ENCODE measurements at regions not wholly inside any gene's neighbourhood (a gene's known extent, or its start where the extent isn't known, plus 50 kb on each side); places are given as distances from the start of the nearest gene placed in this dataset.
"Not testable (repeated sequence)": the region's sequence is repeated elsewhere in the genome, so short reads cannot be mapped to it uniquely, and the experiment has no call there.

DNA sequence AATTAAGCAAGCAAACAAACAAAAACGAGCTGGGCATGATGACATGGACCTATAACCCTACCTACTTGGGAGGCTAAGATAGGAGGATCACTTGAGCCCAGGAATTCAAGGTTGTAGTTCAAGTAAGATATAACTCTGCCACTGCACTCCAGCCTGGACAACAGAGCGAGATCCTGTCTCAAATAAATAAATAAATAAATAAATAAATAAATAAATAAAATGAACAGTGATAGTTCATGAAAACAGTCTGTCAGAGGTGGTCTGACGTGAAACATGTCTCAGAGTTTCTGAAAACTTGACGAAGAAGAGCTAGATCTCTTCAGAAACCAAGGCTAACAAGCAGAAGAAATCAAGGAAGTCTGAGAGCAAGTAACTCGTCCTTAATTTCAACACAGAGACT, 188.8 kb upstream of the GPC6 start:
- Histone ChIP-seq H2BK5ac (ENCODE audit: low read length) (no peak overlapping the region), H3K27ac (replicated peaks; ENCODE audit: low read length) (no peak overlapping the region), H3K18ac (ENCODE audit: low read length) (no peak overlapping the region), H3K23ac (ENCODE audit: low read depth, low read length, poor library complexity) (no peak overlapping the region), H3K14ac (ENCODE audit: low read length) (no peak overlapping the region), H2BK15ac (ENCODE audit: low read length) (no peak overlapping the region), H4K91ac (ENCODE audit: low read depth, low read length, poor library complexity) (no peak overlapping the region), H3K9ac (ENCODE audit: low read depth, low read length, poor library complexity) (no peak overlapping the region), H2AK5ac (ENCODE audit: low read depth, low read length) (no peak overlapping the region), H3K27me3 (ENCODE audit: control insufficient read depth in 3 of 3, insufficient read depth in 3 of 3, low read depth in 1 of 3, low read length in 3 of 3) (no peaks in the 10 kb centered on the region), H4K8ac (ENCODE audit: low read depth, low read length) (no peak overlapping the region), H3K4me2 (ENCODE audit: insufficient read depth, low read length, poor library complexity, severe bottlenecking) (no peak overlapping the region), H3K4me3 (ENCODE audit: low read length in 2 of 2) (no peak overlapping the region), H3K4ac (ENCODE audit: low read length) (no peak overlapping the region), H3K79me1 (ENCODE audit: low read depth, low read length) (no peaks in the 10 kb centered on the region), H3K36me3 (replicated peaks in 1 of 2; ENCODE audit: control insufficient read depth in 2 of 2, insufficient read depth in 2 of 2, low read length in 2 of 2) (no peaks in the 10 kb centered on the region), H2BK12ac (ENCODE audit: low read length) (no peak overlapping the region), H2AFZ (ENCODE audit: low read length) (no peak overlapping the region), H3K9me3 (replicated peaks in 1 of 2; ENCODE audit: control insufficient read depth in 2 of 2, insufficient read depth in 1 of 2, low read depth in 1 of 2, low read length in 2 of 2) (no peaks in the 10 kb centered on the region), H3K4me1 (ENCODE audit: control insufficient read depth in 2 of 2, insufficient read depth in 1 of 2, low read depth in 1 of 2, low read length in 2 of 2) (no peaks in the 10 kb centered on the region), H2BK120ac (ENCODE audit: low read depth, low read length) (no peak overlapping the region)
- DNase-seq (ENCODE audit: low spot score), result no peak
- no CpG with 5 or more reads among the region's 5 CpGs for WGBS, 2 donors (ENCODE audit: extremely low coverage in 2 of 2, insufficient read length in 2 of 2, insufficient replicate concordance in 1 of 2)

DNA sequence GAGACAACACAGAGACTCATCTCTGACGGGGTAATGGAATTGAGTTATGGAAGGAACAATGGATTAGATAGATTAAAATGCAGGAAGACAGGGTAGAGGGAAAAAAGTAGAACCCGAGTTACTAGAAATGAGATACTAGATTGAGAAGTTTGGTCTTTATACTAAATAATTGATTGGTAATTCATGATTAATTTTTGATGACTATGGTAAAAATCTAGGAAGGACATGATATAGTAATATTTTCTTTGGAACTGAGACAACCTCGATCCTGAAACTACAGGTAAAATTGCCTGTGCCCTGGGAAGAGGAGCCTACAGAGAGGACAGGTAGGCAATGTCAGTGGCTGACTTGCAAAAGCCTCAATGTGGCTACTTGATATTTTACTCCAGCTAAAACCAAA, 188.4 kb upstream of the GPC6 start:
- Histone ChIP-seq H3K4me1 (ENCODE audit: control insufficient read depth in 2 of 2, insufficient read depth in 1 of 2, low read depth in 1 of 2, low read length in 2 of 2) (no peaks in the 10 kb centered on the region), H2BK120ac (ENCODE audit: low read depth, low read length) (no peak overlapping the region), H3K18ac (ENCODE audit: low read length) (no peak overlapping the region), H3K14ac (ENCODE audit: low read length) (no peak overlapping the region), H2AK5ac (ENCODE audit: low read depth, low read length) (no peak overlapping the region), H4K8ac (ENCODE audit: low read depth, low read length) (no peak overlapping the region), H2BK12ac (ENCODE audit: low read length) (no peak overlapping the region), H3K27ac (replicated peaks; ENCODE audit: low read length) (no peak overlapping the region), H3K9me3 (replicated peaks in 1 of 2; ENCODE audit: control insufficient read depth in 2 of 2, insufficient read depth in 1 of 2, low read depth in 1 of 2, low read length in 2 of 2) (no peaks in the 10 kb centered on the region), H4K91ac (ENCODE audit: low read depth, low read length, poor library complexity) (no peak overlapping the region), H3K4me3 (ENCODE audit: low read length in 2 of 2) (no peak overlapping the region), H2BK5ac (ENCODE audit: low read length) (no peak overlapping the region), H3K23ac (ENCODE audit: low read depth, low read length, poor library complexity) (no peak overlapping the region), H2AFZ (ENCODE audit: low read length) (no peak overlapping the region), H3K27me3 (ENCODE audit: control insufficient read depth in 3 of 3, insufficient read depth in 3 of 3, low read depth in 1 of 3, low read length in 3 of 3) (no peaks in the 10 kb centered on the region), H3K4me2 (ENCODE audit: insufficient read depth, low read length, poor library complexity, severe bottlenecking) (no peak overlapping the region), H3K4ac (ENCODE audit: low read length) (no peak overlapping the region), H3K9ac (ENCODE audit: low read depth, low read length, poor library complexity) (no peak overlapping the region), H3K36me3 (replicated peaks in 1 of 2; ENCODE audit: control insufficient read depth in 2 of 2, insufficient read depth in 2 of 2, low read length in 2 of 2) (no peaks in the 10 kb centered on the region), H2BK15ac (ENCODE audit: low read length) (no peak overlapping the region), H3K79me1 (ENCODE audit: low read depth, low read length) (no peaks in the 10 kb centered on the region)
- no CpG with 5 or more reads among the region's 3 CpGs for WGBS, 2 donors (ENCODE audit: extremely low coverage in 2 of 2, insufficient read length in 2 of 2, insufficient replicate concordance in 1 of 2)
- DNase-seq (ENCODE audit: low spot score), result no peak

DNA sequence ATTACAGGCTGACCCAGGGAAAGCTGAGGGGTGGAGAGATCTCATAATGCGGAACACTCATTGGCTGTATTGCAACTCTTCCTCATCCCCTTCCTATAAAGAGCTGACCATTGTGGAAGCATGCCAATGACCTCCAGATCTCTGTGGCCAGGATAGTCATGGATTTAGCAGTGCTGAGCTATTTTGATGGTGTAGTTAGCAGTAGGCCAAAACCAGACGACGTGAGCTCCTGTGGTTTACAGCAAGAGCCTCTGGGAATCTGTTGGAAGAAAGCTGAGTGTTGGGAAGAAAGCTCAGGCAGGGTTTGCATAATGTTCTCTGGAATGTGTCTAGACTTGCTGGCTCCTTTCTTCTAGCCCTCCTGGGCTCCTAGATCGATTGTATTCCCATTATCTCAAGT, 187.5 kb upstream of the GPC6 start:
- H3K14ac ChIP-seq (ENCODE audit: low read length), result no peak overlapping the region
- DNase-seq (ENCODE audit: low spot score), result no peak
- no peak overlapping the region for H4K8ac ChIP-seq (ENCODE audit: low read depth, low read length)
- no CpG with 5 or more reads among the region's 4 CpGs for WGBS, 2 donors (ENCODE audit: extremely low coverage in 2 of 2, insufficient read length in 2 of 2, insufficient replicate concordance in 1 of 2)
- H2BK5ac ChIP-seq (ENCODE audit: low read length), result no peak overlapping the region
- no peak overlapping the region for H3K4me3 ChIP-seq (ENCODE audit: low read length in 2 of 2)
- H3K36me3 ChIP-seq (replicated peaks in 1 of 2; ENCODE audit: control insufficient read depth in 2 of 2, insufficient read depth in 2 of 2, low read length in 2 of 2), result no peaks in the 10 kb centered on the region
- no peak overlapping the region for H3K27ac ChIP-seq (replicated peaks; ENCODE audit: low read length)
- H3K79me1 ChIP-seq (ENCODE audit: low read depth, low read length), result no peaks in the 10 kb centered on the region
- no peak overlapping the region for H2BK12ac ChIP-seq (ENCODE audit: low read length)
- H3K18ac ChIP-seq (ENCODE audit: low read length), result no peak overlapping the region
- H3K27me3 ChIP-seq (ENCODE audit: control insufficient read depth in 3 of 3, insufficient read depth in 3 of 3, low read depth in 1 of 3, low read length in 3 of 3), result no peaks in the 10 kb centered on the region
- no peak overlapping the region for H3K4me2 ChIP-seq (ENCODE audit: insufficient read depth, low read length, poor library complexity, severe bottlenecking)
- no peak overlapping the region for H3K23ac ChIP-seq (ENCODE audit: low read depth, low read length, poor library complexity)
- no peak overlapping the region for H2AFZ ChIP-seq (ENCODE audit: low read length)
- no peaks in the 10 kb centered on the region for H3K4me1 ChIP-seq (ENCODE audit: control insufficient read depth in 2 of 2, insufficient read depth in 1 of 2, low read depth in 1 of 2, low read length in 2 of 2)
- H2AK5ac ChIP-seq (ENCODE audit: low read depth, low read length), result no peak overlapping the region
- H3K4ac ChIP-seq (ENCODE audit: low read length), result no peak overlapping the region
- no peak overlapping the region for H2BK15ac ChIP-seq (ENCODE audit: low read length)
- H3K9me3 ChIP-seq (replicated peaks in 1 of 2; ENCODE audit: control insufficient read depth in 2 of 2, insufficient read depth in 1 of 2, low read depth in 1 of 2, low read length in 2 of 2), result no peaks in the 10 kb centered on the region
- no peak overlapping the region for H4K91ac ChIP-seq (ENCODE audit: low read depth, low read length, poor library complexity)
- no peak overlapping the region for H3K9ac ChIP-seq (ENCODE audit: low read depth, low read length, poor library complexity)
- no peak overlapping the region for H2BK120ac ChIP-seq (ENCODE audit: low read depth, low read length)

DNA sequence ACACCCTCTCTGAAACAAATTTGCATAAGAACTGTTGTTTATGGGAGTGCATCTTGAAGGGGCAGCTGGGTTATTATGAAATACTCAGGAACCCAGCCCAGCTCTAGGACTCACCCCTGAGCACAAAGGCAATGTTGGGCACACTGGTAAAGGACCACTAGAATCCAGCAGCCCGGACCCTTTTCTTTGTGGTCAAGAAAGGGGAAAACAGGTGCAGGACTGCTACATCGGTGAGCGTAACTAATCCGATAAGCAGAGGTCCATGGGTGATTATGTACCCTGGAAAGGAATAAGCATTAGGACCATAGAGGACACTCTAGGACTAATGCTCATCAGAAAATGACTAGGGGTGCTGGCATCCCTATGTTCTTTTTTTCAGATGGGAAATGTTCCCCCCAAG, 185.0 kb upstream of the GPC6 start:
- not testable (repeated sequence) for H3K14ac ChIP-seq (ENCODE audit: low read length); H2AFZ ChIP-seq (ENCODE audit: low read length); H3K36me3 ChIP-seq (replicated peaks in 1 of 2; ENCODE audit: control insufficient read depth in 2 of 2, insufficient read depth in 2 of 2, low read length in 2 of 2); H3K4me2 ChIP-seq (ENCODE audit: insufficient read depth, low read length, poor library complexity, severe bottlenecking); H3K23ac ChIP-seq (ENCODE audit: low read depth, low read length, poor library complexity); H3K18ac ChIP-seq (ENCODE audit: low read length); H2BK15ac ChIP-seq (ENCODE audit: low read length); H2BK120ac ChIP-seq (ENCODE audit: low read depth, low read length); H2BK5ac ChIP-seq (ENCODE audit: low read length); H3K4ac ChIP-seq (ENCODE audit: low read length); H3K4me1 ChIP-seq (ENCODE audit: control insufficient read depth in 2 of 2, insufficient read depth in 1 of 2, low read depth in 1 of 2, low read length in 2 of 2); H3K27me3 ChIP-seq (ENCODE audit: control insufficient read depth in 3 of 3, insufficient read depth in 3 of 3, low read depth in 1 of 3, low read length in 3 of 3); H3K9ac ChIP-seq (ENCODE audit: low read depth, low read length, poor library complexity); H3K9me3 ChIP-seq (replicated peaks in 1 of 2; ENCODE audit: control insufficient read depth in 2 of 2, insufficient read depth in 1 of 2, low read depth in 1 of 2, low read length in 2 of 2); H3K79me1 ChIP-seq (ENCODE audit: low read depth, low read length); H2BK12ac ChIP-seq (ENCODE audit: low read length); H3K27ac ChIP-seq (replicated peaks; ENCODE audit: low read length); H4K8ac ChIP-seq (ENCODE audit: low read depth, low read length); H4K91ac ChIP-seq (ENCODE audit: low read depth, low read length, poor library complexity); DNase-seq (ENCODE audit: low spot score); H2AK5ac ChIP-seq (ENCODE audit: low read depth, low read length); H3K4me3 ChIP-seq (ENCODE audit: low read length in 2 of 2)
- WGBS, 2 donors (ENCODE audit: extremely low coverage in 2 of 2, insufficient read length in 2 of 2, insufficient replicate concordance in 1 of 2), result no CpG with 5 or more reads among the region's 4 CpGs

All from neuronal stem cell (in vitro differentiated cells).